CD14-positive monocyte (primary cell): ENCODE measurements at regions not wholly inside any gene's neighbourhood (a gene's known extent, or its start where the extent isn't known, plus 50 kb on each side); places are given as distances from the start of the nearest gene placed in this dataset.
A peak's percentile ranks its signal among the peaks of the same experiment; 100 is the strongest.
"Not testable (repeated sequence)": the region's sequence is repeated elsewhere in the genome, so short reads cannot be mapped to it uniquely, and the experiment has no call there.

Experiments
- DNase-seq, 3 donors: peaks; one replicate each; pipeline ENCODE4 v3.0.0-alpha.2; 2011 to 2022
- H2AFZ ChIP-seq: 2 replicates; pipeline ENCODE4 v1.6.0; 2012; ENCODE audit warnings: mild to moderate bottlenecking, low read depth, low read length, inconsistent platforms; ENCODE audit not compliant: insufficient read depth, poor library complexity, severe bottlenecking
- H3K27ac ChIP-seq, 2 donors: 1 replicate in 1 of 2; 2 replicates in 1 of 2; pipeline ENCODE4 v1.5.1; 2012 to 2013; ENCODE audit warnings: low read length in 2 of 2, control low read depth in 1 of 2, inconsistent platforms in 1 of 2, low read depth in 1 of 2, mild to moderate bottlenecking in 1 of 2
- H3K27me3 ChIP-seq, 2 donors: one replicate each; pipeline versions ENCODE4 v1.6.0 to v1.6.1; 2011 to 2013; ENCODE audit warnings: low read length in 2 of 2; ENCODE audit not compliant: control insufficient read depth in 2 of 2, insufficient read depth in 2 of 2
- H3K36me3 ChIP-seq, 2 donors: replicated peaks in 1 of 2; 1 replicate in 1 of 2; 2 replicates in 1 of 2; pipeline versions ENCODE4 v1.5.1 to v1.6.1; 2012 to 2013; ENCODE audit warnings: low read length in 2 of 2, control low read depth in 1 of 2, inconsistent platforms in 1 of 2, mild to moderate bottlenecking in 1 of 2; ENCODE audit not compliant: insufficient read depth in 2 of 2, control insufficient read depth in 1 of 2
- H3K4me1 ChIP-seq, 2 donors: 1 replicate in 1 of 2; 2 replicates in 1 of 2; pipeline versions ENCODE4 v1.5.1 to v1.6.1; 2012 to 2013; ENCODE audit warnings: low read length in 2 of 2, control low read depth in 1 of 2, inconsistent platforms in 1 of 2, mild to moderate bottlenecking in 1 of 2, moderate library complexity in 1 of 2; ENCODE audit not compliant: insufficient read depth in 2 of 2, control insufficient read depth in 1 of 2
- H3K4me2 ChIP-seq: replicated peaks from 2 replicates; pipeline ENCODE3; 2012; ENCODE audit warnings: low read length, moderate library complexity, mild to moderate bottlenecking; ENCODE audit not compliant: poor library complexity, severe bottlenecking; ENCODE audit errors: extremely low read depth
- H3K4me3 ChIP-seq, 3 experiments: fragments of 200-600 bp in 1 of 3; sonication (generic) in 1 of 3; replicated peaks in 1 of 3; 1 replicate in 2 of 3; 2 replicates in 1 of 3; pipeline ENCODE4 v1.5.1; 2011 to 2013; ENCODE audit warnings: low read length in 3 of 3, mild to moderate bottlenecking in 3 of 3, control low read depth in 2 of 3, low read depth in 2 of 3, inconsistent platforms in 1 of 3, moderate library complexity in 1 of 3
- H3K79me2 ChIP-seq: 2 replicates; pipeline ENCODE4 v1.6.0; 2012; ENCODE audit warnings: mild to moderate bottlenecking, control low read depth, inconsistent platforms, low read length, moderate library complexity; ENCODE audit not compliant: insufficient read depth
- H3K9ac ChIP-seq: 2 replicates; pipeline ENCODE4 v1.6.0; 2017; ENCODE audit warnings: low read length, mild to moderate bottlenecking; ENCODE audit not compliant: insufficient read depth, poor library complexity, severe bottlenecking
- H3K9me3 ChIP-seq, 2 donors: replicated peaks in 1 of 2; 1 replicate in 1 of 2; 2 replicates in 1 of 2; pipeline versions ENCODE4 v1.5.1 to v1.6.1; 2012 to 2013; ENCODE audit warnings: low read length in 2 of 2, control low read depth in 1 of 2; ENCODE audit not compliant: control insufficient read depth in 1 of 2, insufficient read depth in 1 of 2
- H4K20me1 ChIP-seq: 2 replicates; pipeline ENCODE4 v1.6.0; 2012; ENCODE audit warnings: mild to moderate bottlenecking, low read length, control low read depth, moderate library complexity; ENCODE audit not compliant: insufficient read depth
- H3K27ac Mint-ChIP-seq, 7 donors: one replicate each; pipeline ENCODE4 v1.8.0; 2020; ENCODE audit warnings: mild to moderate bottlenecking in 7 of 7, mixed read lengths in 7 of 7, moderate library complexity in 6 of 7, inconsistent platforms in 2 of 7
- H3K27me3 Mint-ChIP-seq, 3 donors: one replicate each; pipeline ENCODE4 v1.8.0; 2021 to 2022; ENCODE audit warnings: low read depth in 3 of 3, mild to moderate bottlenecking in 3 of 3, mixed read lengths in 3 of 3, moderate library complexity in 3 of 3, inconsistent platforms in 1 of 3
- H3K36me3 Mint-ChIP-seq, 2 donors: one replicate each; pipeline ENCODE4 v1.8.0; 2020; ENCODE audit warnings: mixed read lengths in 2 of 2, inconsistent platforms in 1 of 2, mild to moderate bottlenecking in 1 of 2
- H3K4me1 Mint-ChIP-seq: one replicate; pipeline ENCODE4 v1.8.0; 2020; ENCODE audit warnings: mild to moderate bottlenecking, mixed read lengths
- H3K4me3 Mint-ChIP-seq, 2 donors: one replicate each; pipeline ENCODE4 v1.8.0; 2020; ENCODE audit warnings: mild to moderate bottlenecking in 2 of 2, mixed read lengths in 2 of 2, moderate library complexity in 1 of 2
- H3K9me3 Mint-ChIP-seq, 7 donors: one replicate each; pipeline ENCODE4 v1.8.0; 2020 to 2022; ENCODE audit warnings: mixed read lengths in 7 of 7, mild to moderate bottlenecking in 6 of 7, moderate library complexity in 6 of 7, inconsistent platforms in 2 of 7
- CTCF ChIP-seq: fragments of 200-600 bp; IDR thresholded peaks from one replicate; pipeline ENCODE4 v1.8.0; 2022; ENCODE audit warnings: antibody characterized with exemption, mild to moderate bottlenecking
- WGBS: methylation state at CpG from one replicate; pipeline ENCODE4 v1.1.5; 2013; ENCODE audit warnings: missing lambda C conversion rate; ENCODE audit not compliant: insufficient coverage; 5-methylcytosine and 5-hydroxymethylcytosine counted together
- intact Hi-C, 2 donors: fragments of 100-400 bp; cut with micrococcal nuclease; formaldehyde crosslinking; loops; one replicate each; pipeline versions ENCODE4 v1.15.0 to v1.15.1; 2023

DNA sequence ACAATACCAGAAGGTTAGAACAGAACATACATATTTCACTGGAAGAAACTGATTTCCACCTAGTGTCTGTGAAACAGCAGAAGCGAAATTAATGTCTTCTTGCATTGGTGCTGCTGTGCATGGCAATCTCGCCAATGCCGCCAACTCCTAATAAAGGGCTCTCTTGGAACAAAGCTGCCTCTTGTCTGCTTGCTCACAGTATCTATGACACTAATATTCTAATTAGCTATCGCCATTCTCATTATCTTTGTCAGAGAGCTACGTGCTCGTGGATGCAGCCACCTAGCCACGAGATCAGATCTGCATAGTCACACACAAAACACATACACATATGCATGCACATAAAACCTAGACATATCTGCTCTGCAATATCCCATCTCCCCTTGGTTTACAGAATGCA, 145.9 kb upstream of the OLIG3 start:
- WGBS = 90% methylated on average over 3 of the region's 7 CpGs
- no peak overlapping the region for H3K9ac ChIP-seq
- no peak overlapping the region for H3K27ac Mint-ChIP-seq

GRCh38 chr6:137641474-137642077, 147.4 kb upstream of the OLIG3 start:
- Histone ChIP-seq H2AFZ (no peak overlapping the region), H3K36me3 (no peaks in the 10 kb centered on the region), H4K20me1 (no peaks in the 10 kb centered on the region), H3K9me3 (no peaks in the 10 kb centered on the region), H3K9ac (no peak overlapping the region), H3K27me3 (no peaks in the 10 kb centered on the region), H3K4me3 (no peak overlapping the region), H3K4me1 (peaks cover 8 to 10% of the 10 kb centered on the region in 2 donors), H3K27ac (no peak overlapping the region), H3K4me2 (no peak overlapping the region), H3K79me2 (no peaks in the 10 kb centered on the region)
- Mint-ChIP-seq H3K27me3 (peaks cover 2 to 7% (median 3%) of the 10 kb centered on the region in 3 donors), H3K4me1 (peaks cover 12% of the 10 kb centered on the region), H3K36me3 (no peaks in the 10 kb centered on the region), H3K9me3 (no peaks in the 10 kb centered on the region), H3K27ac (no peak overlapping the region), H3K4me3 (no peak overlapping the region)
- intact Hi-C loops = loop anchor here (2.0 to 5.0 kb wide), 4 partner anchors 549 to 674 kb away; no protein-coding TSS in a partner anchor
- no CpG with 5 or more reads among the region's 6 CpGs for WGBS
- peak; percentile 77 for TF ChIP-seq CTCF
- peak; percentile 47 to 67 (median 62) for DNase-seq

More for the DNA sequence above, 145.9 kb upstream of the OLIG3 start:
- intact Hi-C loops = loop anchor here (2.0 to 5.0 kb wide), 4 partner anchors 548 to 673 kb away; no protein-coding TSS in a partner anchor
- Mint-ChIP-seq H3K9me3 (no peaks in the 10 kb centered on the region), H3K4me1 (peaks cover 15% of the 10 kb centered on the region), H3K27me3 (peaks cover 2 to 6% (median 3%) of the 10 kb centered on the region in 3 donors), H3K36me3 (no peaks in the 10 kb centered on the region), H3K4me3 (no peak overlapping the region)
- TF ChIP-seq CTCF = no peak
- H3K27me3 ChIP-seq = no peaks in the 10 kb centered on the region
- no peaks in the 10 kb centered on the region for H3K36me3 ChIP-seq
- no peak overlapping the region for H3K4me2 ChIP-seq
- no peak overlapping the region for H3K27ac ChIP-seq
- no peak overlapping the region for H2AFZ ChIP-seq
- H3K4me3 ChIP-seq = no peak overlapping the region
- no peak for DNase-seq
- H3K4me1 ChIP-seq = peaks cover 9 to 11% of the 10 kb centered on the region in 2 donors
- no peaks in the 10 kb centered on the region for H3K9me3 ChIP-seq
- H4K20me1 ChIP-seq = no peaks in the 10 kb centered on the region
- no peaks in the 10 kb centered on the region for H3K79me2 ChIP-seq

- not testable (repeated sequence) for H3K36me3 ChIP-seq, DNase-seq, H3K4me2 ChIP-seq, H3K9ac ChIP-seq, H3K9me3 Mint-ChIP-seq, H2AFZ ChIP-seq, H3K4me1 Mint-ChIP-seq, H3K4me3 Mint-ChIP-seq, H3K27ac Mint-ChIP-seq, H3K4me3 ChIP-seq, H3K27me3 ChIP-seq, H3K4me1 ChIP-seq, H3K27me3 Mint-ChIP-seq, H3K36me3 Mint-ChIP-seq, H3K9me3 ChIP-seq, H4K20me1 ChIP-seq, H3K27ac ChIP-seq, H3K79me2 ChIP-seq
- WGBS = no CpG with 5 or more reads among the region's 4 CpGs
- intact Hi-C loops = loop anchor here (5.0 kb wide), 3 partner anchors 551 to 676 kb away; no protein-coding TSS in a partner anchor
These were observed 149.0 kb upstream of the OLIG3 start for GRCh38 chr6:137643210-137643609.
